B cell (primary cell): ENCODE measurements at regions not wholly inside any gene's neighbourhood (a gene's known extent, or its start where the extent isn't known, plus 50 kb on each side); places are given as distances from the start of the nearest gene placed in this dataset.

Experiments used
- ATAC-seq: fragments of 200-7000 bp; cut with Tn5 transposase; one replicate; pipeline ENCODE4 v1.10.0; 2021; ENCODE audit warnings: low read depth, mild to moderate bottlenecking, moderate number of reproducible peaks, moderate library complexity
- CTCF ChIA-PET: fragments of 350-600 bp; sonication (Branson Sonifier 250); formaldehyde crosslinking; loops from one replicate; lab custom pipeline; 2021; ENCODE audit warnings: antibody characterized with exemption, inconsistent platforms; lab: Charles Lee
- POLR2A ChIA-PET: fragments of 350-600 bp; sonication (Branson Sonifier 250); formaldehyde crosslinking; loops from one replicate; lab custom pipeline; 2021; ENCODE audit warnings: antibody characterized with exemption; lab: Charles Lee
- DNase-seq: peaks from one replicate; pipeline ENCODE4 v3.0.0; 2013
- H2AFZ ChIP-seq: 2 replicates; pipeline ENCODE4 v1.6.1; 2012; ENCODE audit warnings: mild to moderate bottlenecking, low read depth, low read length; ENCODE audit not compliant: insufficient read depth, poor library complexity, severe bottlenecking
- H3K27ac ChIP-seq, 2 donors: 1 replicate in 1 of 2; 2 replicates in 1 of 2; pipeline ENCODE4 v1.5.1; 2012 to 2013; ENCODE audit warnings: low read length in 2 of 2, mild to moderate bottlenecking in 2 of 2, moderate library complexity in 1 of 2
- H3K27me3 ChIP-seq, 4 experiments: fragments of 200-600 bp in 1 of 4; sonication (generic) in 1 of 4; replicated peaks in 1 of 4; 1 replicate in 2 of 4; 2 replicates in 2 of 4; pipeline versions ENCODE4 v1.6.1 to v1.7.0; 2013 to 2016; ENCODE audit warnings: low read length in 3 of 4, mild to moderate bottlenecking in 2 of 4, mixed read lengths in 1 of 4, moderate library complexity in 1 of 4; ENCODE audit not compliant: insufficient read depth in 4 of 4, control insufficient read depth in 3 of 4; ENCODE audit errors: control extremely low read depth in 1 of 4
- H3K36me3 ChIP-seq, 2 experiments: replicated peaks in 1 of 2; 1 replicate in 1 of 2; 2 replicates in 1 of 2; pipeline versions ENCODE4 v1.6.1 to v1.7.1; 2013; ENCODE audit warnings: low read length in 1 of 2; ENCODE audit not compliant: insufficient read depth in 2 of 2, control insufficient read depth in 1 of 2; ENCODE audit errors: control extremely low read depth in 1 of 2, extremely low read depth in 1 of 2
- H3K4me1 ChIP-seq, 2 donors: fragments of 200-600 bp in 1 of 2; sonication (generic) in 1 of 2; 1 replicate in 1 of 2; 2 replicates in 1 of 2; pipeline versions ENCODE4 v1.5.1 to v1.6.1; 2013 to 2017; ENCODE audit warnings: low read length in 2 of 2; ENCODE audit not compliant: control insufficient read depth in 2 of 2, insufficient read depth in 2 of 2
- H3K4me2 ChIP-seq: replicated peaks from 2 replicates; pipeline ENCODE3; 2012; ENCODE audit warnings: mild to moderate bottlenecking, low read depth, low read length; ENCODE audit not compliant: poor library complexity, severe bottlenecking
- H3K4me3 ChIP-seq, 5 experiments: fragments of 200-600 bp in 1 of 5; sonication (generic) in 1 of 5; 1 replicate in 3 of 5; 2 replicates in 2 of 5; pipeline versions ENCODE4 v1.5.1 to v1.7.0; 2011 to 2016; ENCODE audit warnings: low read length in 4 of 5, mild to moderate bottlenecking in 4 of 5, low read depth in 2 of 5, control low read depth in 1 of 5, moderate library complexity in 1 of 5; ENCODE audit not compliant: insufficient read depth in 1 of 5; ENCODE audit errors: control extremely low read depth in 1 of 5, extremely low read depth in 1 of 5
- H3K79me2 ChIP-seq: fragments of 200-600 bp; sonication (generic); one replicate; pipeline ENCODE4 v1.6.0; 2016; ENCODE audit warnings: low read length; ENCODE audit not compliant: control insufficient read depth, insufficient read depth
- H3K9ac ChIP-seq: fragments of 200-600 bp; sonication (generic); 2 replicates; pipeline ENCODE4 v1.6.1; 2017; ENCODE audit warnings: mild to moderate bottlenecking, low read length, moderate library complexity
- H3K9me3 ChIP-seq, 3 donors: one replicate each; pipeline versions ENCODE4 v1.6.1 to v1.7.1; 2013; ENCODE audit warnings: low read length in 2 of 3; ENCODE audit not compliant: control insufficient read depth in 2 of 3, insufficient read depth in 1 of 3; ENCODE audit errors: control extremely low read depth in 1 of 3
- H4K20me1 ChIP-seq: 2 replicates; pipeline ENCODE4 v1.6.0; 2012; ENCODE audit warnings: mild to moderate bottlenecking, low read length; ENCODE audit not compliant: insufficient read depth, control insufficient read depth, poor library complexity, severe bottlenecking
- H3K27ac Mint-ChIP-seq: one replicate; pipeline ENCODE4 v1.8.0; 2021; ENCODE audit warnings: mixed read lengths
- H3K27me3 Mint-ChIP-seq: one replicate; pipeline ENCODE4 v1.8.0; 2021; ENCODE audit warnings: mixed read lengths
- H3K4me1 Mint-ChIP-seq: one replicate; pipeline ENCODE4 v1.8.0; 2021; ENCODE audit warnings: mixed read lengths
- H3K4me3 Mint-ChIP-seq: one replicate; pipeline ENCODE4 v1.8.0; 2021; ENCODE audit warnings: mixed read lengths
- H3K9me3 Mint-ChIP-seq: one replicate; pipeline ENCODE4 v1.8.0; 2022; ENCODE audit warnings: mixed read lengths; ENCODE audit not compliant: insufficient read depth
- CTCF ChIP-seq: fragments of 200-600 bp; IDR thresholded peaks from one replicate; pipeline ENCODE4 v1.8.0; 2022; ENCODE audit warnings: antibody characterized with exemption, mild to moderate bottlenecking
- EZH2 ChIP-seq: IDR thresholded peaks from 2 replicates; pipeline ENCODE4 v1.6.1; 2012; ENCODE audit warnings: borderline replicate concordance, low read depth, mild to moderate bottlenecking, moderate library complexity, low read length; ENCODE audit not compliant: insufficient read depth, poor library complexity, severe bottlenecking
- WGBS: methylation state at CpG from one replicate; pipeline ENCODE4 v1.1.5; 2013; ENCODE audit warnings: missing lambda C conversion rate; ENCODE audit not compliant: insufficient coverage; 5-methylcytosine and 5-hydroxymethylcytosine counted together
- intact Hi-C: fragments of 100-400 bp; cut with micrococcal nuclease; formaldehyde crosslinking; loops from one replicate; pipeline ENCODE4 v1.10.0; 2022

GRCh38 chr12:112705037-112705632, 86.4 kb upstream of the RPH3A start:
- intact Hi-C loops = no loop called here
- H3K27me3 Mint-ChIP-seq = peaks cover 32% of the 10 kb centered on the region

DNA sequence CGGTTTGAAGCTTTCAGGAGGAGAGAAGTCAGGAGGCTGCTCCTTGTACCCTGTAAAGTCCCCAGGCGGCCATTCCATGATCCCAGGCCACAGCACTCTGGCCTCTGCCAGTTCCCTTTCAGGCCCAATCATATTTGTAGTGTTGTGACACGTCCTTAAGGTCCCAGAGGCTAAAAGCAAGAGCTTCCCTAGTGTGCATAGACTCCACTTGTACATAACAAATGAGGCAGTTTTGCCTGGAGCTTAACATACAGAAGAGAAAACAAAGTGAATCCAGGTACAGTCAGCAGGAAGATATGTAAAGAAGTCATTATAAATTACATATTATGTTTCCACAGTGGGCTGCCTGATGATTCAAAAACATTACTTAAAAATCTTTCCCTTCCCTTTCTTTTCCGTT, 81.1 kb upstream of the RPH3A start:
- H3K9me3 Mint-ChIP-seq = no peaks in the 10 kb centered on the region
- Histone ChIP-seq H3K27me3 (no peaks in the 10 kb centered on the region), H3K36me3 (no peaks in the 10 kb centered on the region), H3K27ac (no peak overlapping the region), H4K20me1 (no peaks in the 10 kb centered on the region), H3K4me3 (no peak overlapping the region), H3K9me3 (no peaks in the 10 kb centered on the region), H2AFZ (no peak overlapping the region), H3K79me2 (no peaks in the 10 kb centered on the region), H3K4me1 (no peaks in the 10 kb centered on the region), H3K4me2 (no peak overlapping the region), H3K9ac (no peak overlapping the region)
- H3K27me3 Mint-ChIP-seq = peaks cover 24% of the 10 kb centered on the region
- WGBS = 63% methylated on average over 3 of the region's 4 CpGs
- ATAC-seq = no peak
- H3K4me1 Mint-ChIP-seq = no peaks in the 10 kb centered on the region
- no peak for DNase-seq
- TF ChIP-seq CTCF (no peak), EZH2 (no peak)
- H3K4me3 Mint-ChIP-seq = no peak overlapping the region
- H3K27ac Mint-ChIP-seq = no peak overlapping the region
- CTCF ChIA-PET = no interaction called here
- intact Hi-C loops = no loop called here
- POLR2A ChIA-PET = no interaction called here

More at GRCh38 chr12:112705037-112705632, 86.4 kb upstream of the RPH3A start:
- CTCF ChIA-PET = no interaction called here
- no peaks in the 10 kb centered on the region for H3K9me3 Mint-ChIP-seq
- TF ChIP-seq CTCF = no peak
- no peak for TF ChIP-seq EZH2
- Histone ChIP-seq H3K79me2 (no peaks in the 10 kb centered on the region), H3K27me3 (peaks cover 0 to 3% (median 1%) of the 10 kb centered on the region in 4 experiments), H3K36me3 (no peaks in the 10 kb centered on the region), H3K9me3 (no peaks in the 10 kb centered on the region), H3K9ac (no peak overlapping the region), H3K4me1 (no peaks in the 10 kb centered on the region), H3K4me2 (no peak overlapping the region), H3K4me3 (no peak overlapping the region), H4K20me1 (no peaks in the 10 kb centered on the region), H3K27ac (no peak overlapping the region), H2AFZ (no peak overlapping the region)
- DNase-seq = no peak
- no peak overlapping the region for H3K27ac Mint-ChIP-seq
- no peak overlapping the region for H3K4me3 Mint-ChIP-seq
- H3K4me1 Mint-ChIP-seq = no peaks in the 10 kb centered on the region
- POLR2A ChIA-PET = no interaction called here
- no peak for ATAC-seq
